ENCODE measurements at regions not wholly inside any gene's neighbourhood (a gene's known extent, or its start where the extent isn't known, plus 50 kb on each side); places are given as distances from the start of the nearest gene placed in this dataset.
A peak's percentile ranks its signal among the peaks of the same experiment; 100 is the strongest.

- Mint-ChIP-seq H3K27ac (no peak overlapping the region), H3K9me3 (no peaks in the 10 kb centered on the region), H3K4me1 (ENCODE audit: low read depth in 2 of 2) (peaks cover 3 to 15% of the 10 kb centered on the region in 2 donors), H3K4me3 (no peak overlapping the region), H3K27me3 (peaks cover 0 to 11% of the 10 kb centered on the region in 2 donors), H3K36me3 (ENCODE audit: insufficient read depth) (no peaks in the 10 kb centered on the region)
- ATAC-seq (replicated peaks) (peak; percentile 59), DNase-seq (peak in 2 of 3 experiments; percentile 9 to 26)
Measured at GRCh38 chr14:60349663-60350365, 100.8 kb downstream of the PPM1A start.

GRCh38 chr14:60350366-60350720 lies 101.3 kb downstream of the PPM1A start:
- H3K4me1 Mint-ChIP-seq (ENCODE audit: low read depth in 2 of 2) = peaks cover 3 to 15% of the 10 kb centered on the region in 2 donors
- peaks cover 0 to 14% of the 10 kb centered on the region in 2 donors for H3K27me3 Mint-ChIP-seq
- no peaks in the 10 kb centered on the region for H3K36me3 Mint-ChIP-seq (ENCODE audit: insufficient read depth)
- no peak for ATAC-seq (replicated peaks)
- H3K9me3 Mint-ChIP-seq = no peaks in the 10 kb centered on the region
- H3K27ac Mint-ChIP-seq = no peak overlapping the region
- no peak overlapping the region for H3K4me3 Mint-ChIP-seq
- DNase-seq = no peak

- Mint-ChIP-seq H3K9me3 (no peaks in the 10 kb centered on the region), H3K27me3 (peaks cover 0 to 20% of the 10 kb centered on the region in 2 donors), H3K4me1 (ENCODE audit: low read depth in 2 of 2) (peaks cover 0 to 4% of the 10 kb centered on the region in 2 donors), H3K4me3 (no peak overlapping the region), H3K36me3 (ENCODE audit: insufficient read depth) (no peaks in the 10 kb centered on the region), H3K27ac (no peak overlapping the region)
- ATAC-seq (replicated peaks) = no peak
- DNase-seq = no peak
Measured at GRCh38 chr14:60353420-60353819, 104.4 kb downstream of the PPM1A start.

- ATAC-seq (replicated peaks) (no peak), DNase-seq (no peak)
- Mint-ChIP-seq H3K4me1 (ENCODE audit: low read depth in 2 of 2) (no peaks in the 10 kb centered on the region), H3K36me3 (ENCODE audit: insufficient read depth) (no peaks in the 10 kb centered on the region), H3K27me3 (peaks cover 0 to 10% of the 10 kb centered on the region in 2 donors), H3K9me3 (no peaks in the 10 kb centered on the region), H3K27ac (no peak overlapping the region), H3K4me3 (no peak overlapping the region)
Measured at GRCh38 chr14:60355768-60356167, 106.7 kb downstream of the PPM1A start.

- Mint-ChIP-seq H3K27me3 (peaks cover 3 to 9% of the 10 kb centered on the region in 2 donors), H3K4me1 (ENCODE audit: low read depth in 2 of 2) (no peaks in the 10 kb centered on the region), H3K27ac (no peak overlapping the region), H3K36me3 (ENCODE audit: insufficient read depth) (no peaks in the 10 kb centered on the region), H3K4me3 (no peak overlapping the region), H3K9me3 (no peaks in the 10 kb centered on the region)
- no peak for ATAC-seq (replicated peaks)
- no peak for DNase-seq
Measured at GRCh38 chr14:60356386-60356785, 107.4 kb downstream of the PPM1A start.

GRCh38 chr14:60356906-60357550 lies 108.0 kb downstream of the PPM1A start:
- ATAC-seq (replicated peaks) = no peak
- Mint-ChIP-seq H3K27ac (no peak overlapping the region), H3K36me3 (ENCODE audit: insufficient read depth) (no peaks in the 10 kb centered on the region), H3K27me3 (peaks cover 7 to 9% of the 10 kb centered on the region in 2 donors), H3K4me1 (ENCODE audit: low read depth in 2 of 2) (no peaks in the 10 kb centered on the region), H3K9me3 (no peaks in the 10 kb centered on the region), H3K4me3 (no peak overlapping the region)
- DNase-seq = no peak

- H3K4me1 Mint-ChIP-seq (ENCODE audit: low read depth in 2 of 2) = no peaks in the 10 kb centered on the region
Measured at GRCh38 chr14:60357551-60358149, 108.6 kb downstream of the PPM1A start.

GRCh38 chr14:60363275-60363674 lies 114.3 kb downstream of the PPM1A start:
- DNase-seq (no peak), ATAC-seq (replicated peaks) (no peak)
- H3K27me3 Mint-ChIP-seq = peaks cover 20 to 24% of the 10 kb centered on the region in 2 donors
- no peaks in the 10 kb centered on the region for H3K36me3 Mint-ChIP-seq (ENCODE audit: insufficient read depth)
- H3K4me3 Mint-ChIP-seq = no peak overlapping the region
- H3K27ac Mint-ChIP-seq = no peak overlapping the region
- no peaks in the 10 kb centered on the region for H3K9me3 Mint-ChIP-seq
- H3K4me1 Mint-ChIP-seq (ENCODE audit: low read depth in 2 of 2) = no peaks in the 10 kb centered on the region

More at GRCh38 chr14:60357551-60358149, 108.6 kb downstream of the PPM1A start:
- Mint-ChIP-seq H3K4me3 (no peak overlapping the region), H3K9me3 (no peaks in the 10 kb centered on the region), H3K36me3 (ENCODE audit: insufficient read depth) (no peaks in the 10 kb centered on the region), H3K27ac (no peak overlapping the region), H3K27me3 (peaks cover 7 to 9% of the 10 kb centered on the region in 2 donors)
- ATAC-seq (replicated peaks) (no peak), DNase-seq (no peak)

GRCh38 chr14:60363687-60364086 lies 114.7 kb downstream of the PPM1A start:
- Mint-ChIP-seq H3K4me1 (ENCODE audit: low read depth in 2 of 2) (no peaks in the 10 kb centered on the region), H3K27ac (no peak overlapping the region), H3K27me3 (peaks cover 20 to 24% of the 10 kb centered on the region in 2 donors), H3K4me3 (no peak overlapping the region), H3K36me3 (ENCODE audit: insufficient read depth) (no peaks in the 10 kb centered on the region), H3K9me3 (no peaks in the 10 kb centered on the region)
- no peak for ATAC-seq (replicated peaks)
- no peak for DNase-seq

- Mint-ChIP-seq H3K27ac (no peak overlapping the region), H3K27me3 (peaks cover 33 to 37% of the 10 kb centered on the region in 2 donors), H3K9me3 (no peaks in the 10 kb centered on the region), H3K4me3 (no peak overlapping the region), H3K36me3 (ENCODE audit: insufficient read depth) (no peaks in the 10 kb centered on the region), H3K4me1 (ENCODE audit: low read depth in 2 of 2) (no peaks in the 10 kb centered on the region)
- ATAC-seq (replicated peaks) = no peak
- no peak for DNase-seq
Measured at GRCh38 chr14:60381909-60382308, 104.0 kb downstream of the C14orf39 start.
